ENCODE measurements at regions not wholly inside any gene's neighbourhood (a gene's known extent, or its start where the extent isn't known, plus 50 kb on each side); places are given as distances from the start of the nearest gene placed in this dataset.
A peak's percentile ranks its signal among the peaks of the same experiment; 100 is the strongest.

DNA sequence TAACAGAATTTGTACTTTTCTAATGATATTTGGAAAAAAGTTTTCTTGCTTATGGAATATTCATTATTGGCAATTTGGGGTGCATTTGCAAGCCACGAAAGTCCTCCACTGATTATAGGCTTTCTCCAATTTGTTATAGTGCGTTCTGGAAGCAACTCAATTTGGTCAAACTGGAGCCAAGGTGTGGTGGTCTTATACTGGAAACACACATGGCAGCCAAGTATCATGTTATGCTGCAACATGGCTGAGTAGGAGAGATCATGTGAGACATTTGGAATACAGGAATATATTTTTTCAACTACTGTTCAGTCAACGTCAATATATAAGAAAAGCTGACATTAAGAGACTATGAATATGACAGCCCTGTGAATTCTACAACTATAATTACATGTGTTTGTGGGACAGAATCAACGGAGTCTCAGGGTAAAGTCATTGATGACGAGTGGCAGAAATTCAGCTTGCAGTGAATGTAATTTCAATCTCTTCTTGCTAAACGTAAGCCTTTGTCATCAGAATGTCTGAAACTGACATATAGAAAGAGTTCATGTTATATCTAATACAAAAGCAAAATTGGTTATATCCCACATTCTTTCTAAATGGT lies 83.8 kb upstream of the FIBIN start:
- Mint-ChIP-seq H3K4me1 (peaks cover 20% of the 10 kb centered on the region), H3K27me3 (ENCODE audit: low read depth) (no peaks in the 10 kb centered on the region), H3K36me3 (no peaks in the 10 kb centered on the region), H3K9me3 (peaks cover 8% of the 10 kb centered on the region), H3K4me3 (no peak overlapping the region), H3K27ac (no peak overlapping the region)
- CTCF ChIA-PET, result no interaction called here
- DNase-seq (ENCODE audit: low spot score) (no peak), ATAC-seq (no peak)
- TF ChIP-seq, protein P1, sequence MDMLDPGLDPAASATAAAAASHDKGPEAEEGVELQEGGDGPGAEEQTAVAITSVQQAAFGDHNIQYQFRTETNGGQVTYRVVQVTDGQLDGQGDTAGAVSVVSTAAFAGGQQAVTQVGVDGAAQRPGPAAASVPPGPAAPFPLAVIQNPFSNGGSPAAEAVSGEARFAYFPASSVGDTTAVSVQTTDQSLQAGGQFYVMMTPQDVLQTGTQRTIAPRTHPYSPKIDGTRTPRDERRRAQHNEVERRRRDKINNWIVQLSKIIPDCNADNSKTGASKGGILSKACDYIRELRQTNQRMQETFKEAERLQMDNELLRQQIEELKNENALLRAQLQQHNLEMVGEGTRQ (CRISPR knock-in tag; IDR thresholded peaks at IDR 0.05), result no peak
- TF ChIP-seq ZNF423 (CRISPR knock-in tag; IDR thresholded peaks at IDR 0.05), result no peak
- POLR2A ChIA-PET, result no interaction called here

- no peak overlapping the region for H3K4me3 Mint-ChIP-seq
- CTCF ChIA-PET, result no interaction called here
- H3K9me3 Mint-ChIP-seq, result peaks cover 26% of the 10 kb centered on the region
- DNase-seq (ENCODE audit: low spot score) (no peak), ATAC-seq (peak; percentile 74)
- no peak for TF ChIP-seq E2F1 (CRISPR knock-in tag; IDR thresholded peaks at IDR 0.05)
- no peak for TF ChIP-seq NR1H2 (CRISPR knock-in tag; IDR thresholded peaks at IDR 0.05)
- TF ChIP-seq, protein P2, sequence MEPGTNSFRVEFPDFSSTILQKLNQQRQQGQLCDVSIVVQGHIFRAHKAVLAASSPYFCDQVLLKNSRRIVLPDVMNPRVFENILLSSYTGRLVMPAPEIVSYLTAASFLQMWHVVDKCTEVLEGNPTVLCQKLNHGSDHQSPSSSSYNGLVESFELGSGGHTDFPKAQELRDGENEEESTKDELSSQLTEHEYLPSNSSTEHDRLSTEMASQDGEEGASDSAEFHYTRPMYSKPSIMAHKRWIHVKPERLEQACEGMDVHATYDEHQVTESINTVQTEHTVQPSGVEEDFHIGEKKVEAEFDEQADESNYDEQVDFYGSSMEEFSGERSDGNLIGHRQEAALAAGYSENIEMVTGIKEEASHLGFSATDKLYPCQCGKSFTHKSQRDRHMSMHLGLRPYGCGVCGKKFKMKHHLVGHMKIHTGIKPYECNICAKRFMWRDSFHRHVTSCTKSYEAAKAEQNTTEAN (CRISPR knock-in tag; IDR thresholded peaks at IDR 0.05), result no peak
- no peak for TF ChIP-seq CREB1 (CRISPR knock-in tag; IDR thresholded peaks at IDR 0.05)
- peak overlapping the region; percentile 89 for H3K27ac Mint-ChIP-seq
- H3K4me1 Mint-ChIP-seq, result peaks cover 24% of the 10 kb centered on the region
- POLR2A ChIA-PET, result no interaction called here
- H3K36me3 Mint-ChIP-seq, result no peaks in the 10 kb centered on the region; the same call in 1 of the 2 replicates
- H3K27me3 Mint-ChIP-seq (ENCODE audit: low read depth), result no peaks in the 10 kb centered on the region
Measured at GRCh38 chr11:26914968-26915367, 78.9 kb upstream of the FIBIN start.

DNA sequence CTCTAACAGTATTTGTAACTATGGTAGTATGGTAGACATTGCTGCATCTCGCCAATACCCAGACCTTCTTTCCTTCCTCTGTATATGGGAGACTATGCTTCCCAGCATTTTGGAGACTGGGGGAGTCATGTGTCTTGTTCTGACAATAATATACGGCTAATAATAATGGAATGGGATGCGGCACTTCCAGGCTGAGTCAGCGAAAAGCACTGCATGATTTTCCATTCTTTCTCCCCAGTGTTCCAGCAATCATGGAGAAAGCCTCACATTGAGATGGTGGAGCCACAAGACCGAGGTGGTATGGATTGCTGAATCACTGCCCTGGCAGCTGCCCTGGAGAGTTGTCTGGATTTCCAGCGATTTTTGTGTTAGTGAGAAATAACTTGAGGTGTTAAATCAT lies 77.1 kb upstream of the FIBIN start:
- ChIA-PET CTCF (no interaction called here), POLR2A (no interaction called here)
- H3K4me3 Mint-ChIP-seq, result no peak overlapping the region
- peaks cover 28% of the 10 kb centered on the region for H3K9me3 Mint-ChIP-seq
- no peak overlapping the region for H3K27ac Mint-ChIP-seq
- H3K4me1 Mint-ChIP-seq, result peaks cover 24% of the 10 kb centered on the region
- no peaks in the 10 kb centered on the region for H3K27me3 Mint-ChIP-seq (ENCODE audit: low read depth)
- DNase-seq (ENCODE audit: low spot score) (no peak), ATAC-seq (no peak)
- no peaks in the 10 kb centered on the region; the same call in 1 of the 2 replicates for H3K36me3 Mint-ChIP-seq
- TF ChIP-seq SOX15 (CRISPR knock-in tag; IDR thresholded peaks at IDR 0.05) (no peak), USF1 (CRISPR knock-in tag; IDR thresholded peaks at IDR 0.05) (no peak), SMAD3 (CRISPR knock-in tag; IDR thresholded peaks at IDR 0.05; ENCODE audit: borderline replicate concordance) (no peak), ATF6 (CRISPR knock-in tag; IDR thresholded peaks at IDR 0.05) (no peak), RORB (CRISPR knock-in tag; IDR thresholded peaks at IDR 0.05) (no peak), IRF2 (CRISPR knock-in tag; IDR thresholded peaks at IDR 0.05; ENCODE audit: borderline replicate concordance, low read depth) (no peak), SMAD4 (CRISPR knock-in tag; IDR thresholded peaks at IDR 0.05) (no peak), RELA (CRISPR knock-in tag; IDR thresholded peaks at IDR 0.05; ENCODE audit: borderline replicate concordance) (no peak), ZNF219 (CRISPR knock-in tag; IDR thresholded peaks at IDR 0.05; ENCODE audit: borderline replicate concordance) (no peak), PREB (CRISPR knock-in tag; IDR thresholded peaks at IDR 0.05; ENCODE audit: borderline replicate concordance) (no peak), NR3C1 (CRISPR knock-in tag; conservative IDR thresholded peaks at IDR 0.05; ENCODE audit: low read depth) (no peak), ZNF121 (CRISPR knock-in tag; IDR thresholded peaks at IDR 0.05) (no peak), NFE2L1 (CRISPR knock-in tag; IDR thresholded peaks at IDR 0.05) (no peak)
- TF ChIP-seq, protein P3, sequence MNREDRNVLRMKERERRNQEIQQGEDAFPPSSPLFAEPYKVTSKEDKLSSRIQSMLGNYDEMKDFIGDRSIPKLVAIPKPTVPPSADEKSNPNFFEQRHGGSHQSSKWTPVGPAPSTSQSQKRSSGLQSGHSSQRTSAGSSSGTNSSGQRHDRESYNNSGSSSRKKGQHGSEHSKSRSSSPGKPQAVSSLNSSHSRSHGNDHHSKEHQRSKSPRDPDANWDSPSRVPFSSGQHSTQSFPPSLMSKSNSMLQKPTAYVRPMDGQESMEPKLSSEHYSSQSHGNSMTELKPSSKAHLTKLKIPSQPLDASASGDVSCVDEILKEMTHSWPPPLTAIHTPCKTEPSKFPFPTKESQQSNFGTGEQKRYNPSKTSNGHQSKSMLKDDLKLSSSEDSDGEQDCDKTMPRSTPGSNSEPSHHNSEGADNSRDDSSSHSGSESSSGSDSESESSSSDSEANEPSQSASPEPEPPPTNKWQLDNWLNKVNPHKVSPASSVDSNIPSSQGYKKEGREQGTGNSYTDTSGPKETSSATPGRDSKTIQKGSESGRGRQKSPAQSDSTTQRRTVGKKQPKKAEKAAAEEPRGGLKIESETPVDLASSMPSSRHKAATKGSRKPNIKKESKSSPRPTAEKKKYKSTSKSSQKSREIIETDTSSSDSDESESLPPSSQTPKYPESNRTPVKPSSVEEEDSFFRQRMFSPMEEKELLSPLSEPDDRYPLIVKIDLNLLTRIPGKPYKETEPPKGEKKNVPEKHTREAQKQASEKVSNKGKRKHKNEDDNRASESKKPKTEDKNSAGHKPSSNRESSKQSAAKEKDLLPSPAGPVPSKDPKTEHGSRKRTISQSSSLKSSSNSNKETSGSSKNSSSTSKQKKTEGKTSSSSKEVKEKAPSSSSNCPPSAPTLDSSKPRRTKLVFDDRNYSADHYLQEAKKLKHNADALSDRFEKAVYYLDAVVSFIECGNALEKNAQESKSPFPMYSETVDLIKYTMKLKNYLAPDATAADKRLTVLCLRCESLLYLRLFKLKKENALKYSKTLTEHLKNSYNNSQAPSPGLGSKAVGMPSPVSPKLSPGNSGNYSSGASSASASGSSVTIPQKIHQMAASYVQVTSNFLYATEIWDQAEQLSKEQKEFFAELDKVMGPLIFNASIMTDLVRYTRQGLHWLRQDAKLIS (CRISPR knock-in tag; IDR thresholded peaks at IDR 0.05; ENCODE audit: borderline replicate concordance), result no peak
- TF ChIP-seq, protein P2 (CRISPR knock-in tag; IDR thresholded peaks at IDR 0.05), result no peak

All from WTC11 (cell line).